ENCODE measurements at regions not wholly inside any gene's neighbourhood (a gene's known extent, or its start where the extent isn't known, plus 50 kb on each side); places are given as distances from the start of the nearest gene placed in this dataset.
A peak's percentile ranks its signal among the peaks of the same experiment; 100 is the strongest.

- FAIRE-seq (no peak), DNase-seq (ENCODE audit: insufficient read length, low spot score) (no peak)
- no peak for TF ChIP-seq CTCF (IDR thresholded peaks at IDR 0.05; ENCODE audit: insufficient read depth, missing control alignments)
Measured at GRCh38 chr1:189597083-189597482, 880.6 kb downstream of the BRINP3 start.

GRCh38 chr1:189605226-189605625 is 872.4 kb downstream of the BRINP3 start:
- DNase-seq (ENCODE audit: insufficient read length, low spot score) (no peak), FAIRE-seq (peak; percentile 44)
- TF ChIP-seq CTCF (IDR thresholded peaks at IDR 0.05; ENCODE audit: insufficient read depth, missing control alignments): no peak

- DNase-seq (ENCODE audit: insufficient read length, low spot score) (no peak), FAIRE-seq (peak; percentile 87)
- no peak for TF ChIP-seq CTCF (IDR thresholded peaks at IDR 0.05; ENCODE audit: insufficient read depth, missing control alignments)
Measured at GRCh38 chr1:189606047-189606446, 871.6 kb downstream of the BRINP3 start.

- no peak for DNase-seq (ENCODE audit: insufficient read length, low spot score)
Measured at GRCh38 chr1:189606795-189607476, 870.7 kb downstream of the BRINP3 start.

GRCh38 chr1:189607477-189608096 is 870.1 kb downstream of the BRINP3 start:
- TF ChIP-seq CTCF (IDR thresholded peaks at IDR 0.05; ENCODE audit: insufficient read depth, missing control alignments): no peak
- FAIRE-seq: peak; percentile 84

More at GRCh38 chr1:189606795-189607476, 870.7 kb downstream of the BRINP3 start:
- TF ChIP-seq CTCF (IDR thresholded peaks at IDR 0.05; ENCODE audit: insufficient read depth, missing control alignments): no peak
- peak; percentile 67 for FAIRE-seq

GRCh38 chr1:189609167-189609566 is 868.5 kb downstream of the BRINP3 start:
- FAIRE-seq (peak; percentile 87), DNase-seq (ENCODE audit: insufficient read length, low spot score) (no peak)
- TF ChIP-seq CTCF (IDR thresholded peaks at IDR 0.05; ENCODE audit: insufficient read depth, missing control alignments): no peak

More at GRCh38 chr1:189607477-189608096, 870.1 kb downstream of the BRINP3 start:
- DNase-seq (ENCODE audit: insufficient read length, low spot score): no peak

- DNase-seq (ENCODE audit: insufficient read length, low spot score) (no peak), FAIRE-seq (peak; percentile 72)
- no peak for TF ChIP-seq CTCF (IDR thresholded peaks at IDR 0.05; ENCODE audit: insufficient read depth, missing control alignments)
Measured at GRCh38 chr1:189616893-189617292, 860.8 kb downstream of the BRINP3 start.

Measured in D721Med (cell line).